ENCODE measurements at regions not wholly inside any gene's neighbourhood (a gene's known extent, or its start where the extent isn't known, plus 50 kb on each side); places are given as distances from the start of the nearest gene placed in this dataset.

GRCh38 chr2:145677371-145677770 lies 1157.5 kb upstream of the ZEB2 start:
- TF ChIP-seq CTCF (conservative IDR thresholded peaks at IDR 0.05; ENCODE audit: low read depth, low read length) (no peak), EZH2 (IDR thresholded peaks at IDR 0.05; ENCODE audit: low read length, unreplicated experiment) (no peak), EZH2phosphoT487 (IDR thresholded peaks at IDR 0.05; ENCODE audit: borderline replicate concordance, low read length) (no peak)

All from PC-3 (cell line).